GM12891 (cell line): ENCODE measurements at regions not wholly inside any gene's neighbourhood (a gene's known extent, or its start where the extent isn't known, plus 50 kb on each side); places are given as distances from the start of the nearest gene placed in this dataset.

ENCODE experiments used
- PAX5 ChIP-seq: IDR thresholded peaks from 2 replicates; pipeline ENCODE4 v1.6.1; 2011; ENCODE audit warnings: low read length, moderate library complexity, mild to moderate bottlenecking; ENCODE audit not compliant: insufficient read depth, severe bottlenecking
- POLR2A ChIP-seq: IDR thresholded peaks from 2 replicates; pipeline ENCODE4 v1.6.1; 2011; ENCODE audit warnings: low read depth, low read length, control low read depth
- POLR2AphosphoS5 ChIP-seq: IDR thresholded peaks from 2 replicates; pipeline ENCODE4 v1.6.1; 2011; ENCODE audit warnings: low read depth, low read length, control low read depth
- POU2F2 ChIP-seq: IDR thresholded peaks from 2 replicates; pipeline ENCODE4 v1.6.1; 2011; ENCODE audit warnings: low read depth, mild to moderate bottlenecking, control low read depth, low read length, moderate library complexity
- SPI1 ChIP-seq: IDR thresholded peaks from 2 replicates; pipeline ENCODE4 v1.6.1; 2011; ENCODE audit warnings: low read depth, low read length, control low read depth
- TAF1 ChIP-seq: IDR thresholded peaks from 2 replicates; pipeline ENCODE4 v1.6.1; 2011; ENCODE audit warnings: low read depth, low read length, control low read depth

GRCh38 chr14:89625244-89625713, 208.2 kb upstream of the FOXN3 start:
- TF ChIP-seq POLR2A, result no peak
- TF ChIP-seq POLR2AphosphoS5, result no peak
- no peak for TF ChIP-seq TAF1
- TF ChIP-seq PAX5, result no peak
- TF ChIP-seq SPI1, result no peak
- TF ChIP-seq POU2F2, result no peak
